Prostate gland (tissue), 2 donors: ENCODE measurements at regions not wholly inside any gene's neighbourhood (a gene's known extent, or its start where the extent isn't known, plus 50 kb on each side); places are given as distances from the start of the nearest gene placed in this dataset.

ENCODE experiments used
- DNase-seq: peaks from one replicate; pipeline ENCODE4 v3.0.0-alpha.2; 2019; ENCODE audit warnings: low spot score
- H3K27ac ChIP-seq, 2 donors: fragments of 200-600 bp; sonication (generic); 2 replicates each; pipeline ENCODE4 v1.5.1; 2017 to 2019
- H3K27me3 ChIP-seq: fragments of 200-600 bp; sonication (generic); replicated peaks from 2 replicates; pipeline ENCODE4 v1.5.1; 2019; ENCODE audit not compliant: insufficient read depth
- H3K36me3 ChIP-seq, 2 donors: fragments of 200-600 bp; sonication (generic); 1 replicate in 1 of 2; 2 replicates in 1 of 2; pipeline versions ENCODE4 v1.5.1 to v1.8.1; 2017 to 2019
- H3K4me1 ChIP-seq: fragments of 200-600 bp; sonication (generic); replicated peaks from 2 replicates; pipeline ENCODE4 v1.5.1; 2019
- H3K4me3 ChIP-seq, 2 donors: fragments of 200-600 bp; sonication (generic); 2 replicates each; pipeline ENCODE4 v1.5.1; 2017 to 2019
- H3K9me3 ChIP-seq: fragments of 200-600 bp; sonication (generic); 2 replicates; pipeline ENCODE4 v1.5.1; 2017
- POLR2A ChIP-seq: fragments of 450-650 bp; IDR thresholded peaks from one replicate; pipeline ENCODE4 v1.6.1; 2016; ENCODE audit warnings: antibody characterized with exemption, mild to moderate bottlenecking
- POLR2AphosphoS5 ChIP-seq: sonication (generic); formaldehyde crosslinking; IDR thresholded peaks from one replicate; pipeline ENCODE4 v1.6.1; 2017; ENCODE audit warnings: antibody characterized with exemption
- WGBS: methylation state at CpG from one replicate; pipeline ENCODE4 v1.1.5; 2018; 5-methylcytosine and 5-hydroxymethylcytosine counted together
- intact Hi-C: fragments of 100-400 bp; cut with DNase I; formaldehyde crosslinking; loops from one replicate; pipeline ENCODE4 v1.14.2; 2022
- TF ChIP-seq, protein P1 (sequence below), 4 experiments: fragments of 200-600 bp in 2 of 4; fragments of 450-650 bp in 2 of 4; sonication (generic) in 2 of 4; IDR thresholded peaks; 1 replicate in 3 of 4; 2 replicates in 1 of 4; pipeline ENCODE4 v1.5.1; 2016 to 2019; ENCODE audit warnings: antibody characterized with exemption in 4 of 4, mild to moderate bottlenecking in 2 of 4, moderate library complexity in 2 of 4

DNA sequence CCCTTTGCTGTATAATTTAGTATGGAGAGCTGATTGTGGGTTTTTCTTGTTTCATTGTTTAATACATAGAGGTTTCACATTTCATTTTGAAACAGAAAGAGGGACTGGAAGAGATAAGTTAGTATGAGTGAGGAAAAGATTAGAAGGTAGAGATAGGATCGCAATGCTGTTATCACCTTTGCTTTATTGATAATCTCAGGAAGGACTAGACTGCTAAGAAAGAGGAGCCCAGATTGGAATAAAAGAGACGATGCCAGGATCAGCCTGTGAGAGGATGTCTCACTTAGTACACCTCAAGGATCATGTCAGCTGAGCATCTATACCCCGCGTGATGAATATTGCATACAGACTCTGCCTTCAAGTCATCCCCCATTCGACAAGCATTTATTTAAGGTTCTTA lies 178.0 kb upstream of the DMAC1 start:
- no peak for DNase-seq
- Histone ChIP-seq H3K36me3 (no peaks in the 10 kb centered on the region), H3K4me1 (no peaks in the 10 kb centered on the region), H3K27me3 (no peaks in the 10 kb centered on the region), H3K4me3 (no peak overlapping the region), H3K27ac (no peak overlapping the region), H3K9me3 (no peaks in the 10 kb centered on the region)
- no peak for TF ChIP-seq POLR2AphosphoS5
- TF ChIP-seq, protein P1, sequence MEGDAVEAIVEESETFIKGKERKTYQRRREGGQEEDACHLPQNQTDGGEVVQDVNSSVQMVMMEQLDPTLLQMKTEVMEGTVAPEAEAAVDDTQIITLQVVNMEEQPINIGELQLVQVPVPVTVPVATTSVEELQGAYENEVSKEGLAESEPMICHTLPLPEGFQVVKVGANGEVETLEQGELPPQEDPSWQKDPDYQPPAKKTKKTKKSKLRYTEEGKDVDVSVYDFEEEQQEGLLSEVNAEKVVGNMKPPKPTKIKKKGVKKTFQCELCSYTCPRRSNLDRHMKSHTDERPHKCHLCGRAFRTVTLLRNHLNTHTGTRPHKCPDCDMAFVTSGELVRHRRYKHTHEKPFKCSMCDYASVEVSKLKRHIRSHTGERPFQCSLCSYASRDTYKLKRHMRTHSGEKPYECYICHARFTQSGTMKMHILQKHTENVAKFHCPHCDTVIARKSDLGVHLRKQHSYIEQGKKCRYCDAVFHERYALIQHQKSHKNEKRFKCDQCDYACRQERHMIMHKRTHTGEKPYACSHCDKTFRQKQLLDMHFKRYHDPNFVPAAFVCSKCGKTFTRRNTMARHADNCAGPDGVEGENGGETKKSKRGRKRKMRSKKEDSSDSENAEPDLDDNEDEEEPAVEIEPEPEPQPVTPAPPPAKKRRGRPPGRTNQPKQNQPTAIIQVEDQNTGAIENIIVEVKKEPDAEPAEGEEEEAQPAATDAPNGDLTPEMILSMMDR (IDR thresholded peaks at IDR 0.05), result no peak
- TF ChIP-seq POLR2A, result no peak
- intact Hi-C loops, result no loop called here
- 88% methylated on average over 5 of the region's 5 CpGs for WGBS

GRCh38 chr9:7976856-7977255 lies 177.3 kb upstream of the DMAC1 start:
- no peaks in the 10 kb centered on the region for H3K27me3 ChIP-seq
- no peaks in the 10 kb centered on the region for H3K4me1 ChIP-seq
- no peaks in the 10 kb centered on the region for H3K9me3 ChIP-seq
- TF ChIP-seq POLR2A (no peak), POLR2AphosphoS5 (no peak)
- TF ChIP-seq, protein P1 (IDR thresholded peaks at IDR 0.05), result no peak
- 91% methylated on average over 2 of the region's 2 CpGs for WGBS
- no peak overlapping the region for H3K4me3 ChIP-seq
- no peaks in the 10 kb centered on the region for H3K36me3 ChIP-seq
- no peak for DNase-seq
- H3K27ac ChIP-seq, result no peak overlapping the region
- intact Hi-C loops, result no loop called here

GRCh38 chr9:7976167-7976755 lies 176.7 kb upstream of the DMAC1 start:
- Histone ChIP-seq H3K27ac (no peak overlapping the region), H3K4me3 (no peak overlapping the region), H3K9me3 (no peaks in the 10 kb centered on the region), H3K27me3 (no peaks in the 10 kb centered on the region), H3K36me3 (no peaks in the 10 kb centered on the region), H3K4me1 (no peaks in the 10 kb centered on the region)
- TF ChIP-seq POLR2A (no peak), POLR2AphosphoS5 (no peak)
- 81% methylated on average over 4 of the region's 4 CpGs for WGBS
- intact Hi-C loops, result no loop called here
- no peak for DNase-seq

GRCh38 chr9:7975336-7975735 lies 175.8 kb upstream of the DMAC1 start:
- Histone ChIP-seq H3K27ac (no peak overlapping the region), H3K4me1 (no peaks in the 10 kb centered on the region), H3K36me3 (no peaks in the 10 kb centered on the region), H3K9me3 (no peaks in the 10 kb centered on the region), H3K27me3 (no peaks in the 10 kb centered on the region), H3K4me3 (no peak overlapping the region)
- DNase-seq, result no peak
- no peak for TF ChIP-seq POLR2A
- TF ChIP-seq POLR2AphosphoS5, result no peak
- TF ChIP-seq, protein P1 (IDR thresholded peaks at IDR 0.05), result no peak
- 87% methylated on average over 5 of the region's 5 CpGs for WGBS
- intact Hi-C loops, result no loop called here

GRCh38 chr9:7974335-7974960 lies 174.9 kb upstream of the DMAC1 start:
- 60% methylated on average over 5 of the region's 5 CpGs for WGBS
- Histone ChIP-seq H3K9me3 (no peaks in the 10 kb centered on the region), H3K4me1 (no peaks in the 10 kb centered on the region), H3K27me3 (no peaks in the 10 kb centered on the region), H3K4me3 (no peak overlapping the region), H3K36me3 (no peaks in the 10 kb centered on the region), H3K27ac (no peak overlapping the region)
- no peak for DNase-seq
- intact Hi-C loops, result no loop called here
- no peak for TF ChIP-seq POLR2AphosphoS5
- no peak for TF ChIP-seq POLR2A
- TF ChIP-seq, protein P1 (IDR thresholded peaks at IDR 0.05), result no peak
